Activated naive CD4-positive, alpha-beta T cell treated with anti-CD3 and anti-CD28 coated beads, Interleukin-2, amount 50 U/mL, for 24 hours (primary cell): ENCODE measurements at regions not wholly inside any gene's neighbourhood (a gene's known extent, or its start where the extent isn't known, plus 50 kb on each side); places are given as distances from the start of the nearest gene placed in this dataset.
A peak's percentile ranks its signal among the peaks of the same experiment; 100 is the strongest.

Source experiments
- H3K27ac Mint-ChIP-seq: one replicate; pipeline ENCODE4 v1.8.0; 2021; ENCODE audit warnings: mild to moderate bottlenecking, mixed read lengths
- H3K27me3 Mint-ChIP-seq: one replicate; pipeline ENCODE4 v1.8.0; 2021; ENCODE audit warnings: mixed read lengths
- H3K36me3 Mint-ChIP-seq: one replicate; pipeline ENCODE4 v1.8.0; 2021; ENCODE audit warnings: mixed read lengths
- H3K4me1 Mint-ChIP-seq: one replicate; pipeline ENCODE4 v1.8.0; 2021; ENCODE audit warnings: mixed read lengths
- H3K4me3 Mint-ChIP-seq: one replicate; pipeline ENCODE4 v1.8.0; 2021; ENCODE audit warnings: mild to moderate bottlenecking, mixed read lengths
- H3K9me3 Mint-ChIP-seq: one replicate; pipeline ENCODE4 v1.8.0; 2021; ENCODE audit warnings: mixed read lengths

DNA sequence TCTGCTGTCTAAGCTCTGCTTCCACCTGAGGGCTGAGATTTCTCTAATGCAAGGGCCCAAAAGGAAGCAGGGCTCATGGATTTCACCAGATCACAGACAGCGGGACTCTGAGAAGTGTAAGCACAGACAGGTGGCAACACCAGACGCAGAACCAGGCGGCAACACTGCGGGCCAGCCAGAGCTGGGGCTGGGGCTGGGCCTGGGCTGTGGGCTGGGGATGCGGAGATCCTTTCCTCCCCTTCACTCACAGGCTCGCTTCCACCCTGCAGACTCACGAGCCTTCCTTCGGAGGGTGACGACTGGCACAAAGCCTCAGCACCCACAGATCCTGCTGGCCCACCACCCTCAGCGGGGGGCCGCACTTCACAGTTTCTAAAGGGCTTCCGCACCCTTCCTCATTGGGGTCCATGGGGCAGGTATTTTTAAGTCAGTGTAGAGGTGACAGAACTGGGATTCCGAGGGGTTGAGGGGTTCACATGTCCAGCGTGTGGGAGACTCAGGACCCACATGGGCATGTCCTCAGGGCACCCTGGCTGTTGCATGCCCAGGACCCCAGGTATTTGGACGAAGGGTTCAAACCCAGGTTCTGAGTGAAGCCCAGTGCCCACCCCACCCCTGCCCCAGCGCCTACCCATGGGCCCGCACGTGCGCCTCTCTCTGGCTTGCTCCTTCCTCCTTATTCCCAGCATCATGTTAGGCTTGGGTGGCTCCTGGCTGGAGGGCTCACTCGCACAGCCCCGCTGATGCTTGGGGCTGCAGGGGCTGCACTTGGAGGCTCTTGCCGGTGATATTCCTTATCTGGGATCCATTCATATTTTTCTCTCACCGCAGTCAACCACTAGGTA lies 137.3 kb upstream of the GPR12 start:
- H3K9me3 Mint-ChIP-seq: no peaks in the 10 kb centered on the region
- H3K4me1 Mint-ChIP-seq: no peaks in the 10 kb centered on the region
- no peak overlapping the region for H3K4me3 Mint-ChIP-seq
- H3K27ac Mint-ChIP-seq: no peak overlapping the region
- peaks cover 17% of the 10 kb centered on the region for H3K27me3 Mint-ChIP-seq
- no peaks in the 10 kb centered on the region for H3K36me3 Mint-ChIP-seq

DNA sequence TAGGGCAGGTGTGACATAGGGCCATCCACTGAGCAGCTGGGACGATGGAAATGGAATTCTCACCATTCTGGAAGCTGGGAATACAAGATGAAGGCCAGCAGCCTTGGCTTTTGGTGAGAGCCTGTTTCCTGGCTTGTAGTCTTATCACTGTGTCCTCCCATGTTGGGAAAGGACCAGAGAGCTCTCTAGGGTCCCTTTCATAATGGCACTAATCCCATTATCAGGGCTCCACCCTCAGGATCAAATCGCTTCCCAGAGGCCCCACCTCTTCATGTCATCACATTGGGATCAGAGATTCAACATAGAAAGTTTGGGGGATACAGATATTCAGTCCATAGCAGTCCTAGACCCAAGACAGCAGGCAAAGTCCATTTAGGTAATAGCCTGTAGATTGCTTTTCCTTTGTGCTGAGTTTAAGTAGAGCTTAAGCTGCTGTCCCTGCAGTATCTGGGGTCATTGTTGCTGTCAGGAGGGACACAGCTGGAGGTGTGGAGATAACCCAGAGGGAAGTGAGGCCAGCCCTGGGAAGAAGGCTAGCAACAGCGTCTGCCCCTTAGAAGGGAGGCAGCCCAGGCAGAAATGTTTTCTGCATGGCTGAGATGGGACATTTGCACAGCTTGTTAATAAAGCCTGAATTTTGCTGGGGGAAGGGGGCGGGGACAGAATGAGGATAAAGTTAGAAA lies 136.5 kb upstream of the GPR12 start:
- Mint-ChIP-seq H3K27me3 (peaks cover 17% of the 10 kb centered on the region), H3K9me3 (no peaks in the 10 kb centered on the region), H3K36me3 (no peaks in the 10 kb centered on the region), H3K27ac (peak overlapping the region; percentile 24), H3K4me3 (no peak overlapping the region), H3K4me1 (no peaks in the 10 kb centered on the region)

GRCh38 chr13:26895808-26896466 lies 135.4 kb upstream of the GPR12 start:
- H3K27ac Mint-ChIP-seq: no peak overlapping the region
- H3K4me3 Mint-ChIP-seq: no peak overlapping the region
- H3K4me1 Mint-ChIP-seq: no peaks in the 10 kb centered on the region
- peaks cover 17% of the 10 kb centered on the region for H3K27me3 Mint-ChIP-seq
- no peaks in the 10 kb centered on the region for H3K36me3 Mint-ChIP-seq
- no peaks in the 10 kb centered on the region for H3K9me3 Mint-ChIP-seq

DNA sequence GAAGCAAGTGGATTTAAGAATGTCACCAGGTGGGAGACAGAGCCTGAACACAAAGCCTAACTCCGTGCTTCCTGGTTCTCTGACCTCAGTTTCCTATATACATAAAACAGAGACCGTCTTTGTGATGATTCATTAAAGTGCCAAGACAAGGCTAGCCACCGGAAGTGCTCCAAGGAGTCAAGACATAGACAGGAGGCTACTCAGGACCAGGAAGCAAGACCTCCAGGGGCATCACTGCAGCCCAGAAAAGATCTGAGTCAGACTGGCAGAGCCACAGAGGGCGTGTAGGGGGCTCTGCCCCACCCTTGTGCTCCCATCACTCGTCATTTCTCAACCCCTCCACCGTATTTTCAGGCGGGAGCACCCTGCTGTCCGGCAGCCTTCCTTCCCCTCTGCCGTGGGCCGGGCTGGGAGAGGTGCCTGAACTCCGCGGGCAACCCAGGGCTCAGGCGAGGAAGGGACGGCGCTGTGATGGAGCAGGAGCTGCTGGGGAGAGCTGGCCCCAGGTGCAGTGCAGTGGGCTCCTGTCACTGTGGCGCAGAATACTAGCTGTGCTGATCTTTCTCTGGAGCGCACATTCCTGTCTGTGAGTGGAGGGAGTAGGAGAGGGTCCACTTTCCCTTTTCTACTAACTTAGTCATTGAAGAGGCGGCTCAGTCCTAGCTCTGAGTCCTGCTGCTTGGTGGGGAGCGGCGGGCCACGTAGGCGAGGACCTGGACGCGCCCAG lies 134.7 kb upstream of the GPR12 start:
- Mint-ChIP-seq H3K27me3 (peaks cover 14% of the 10 kb centered on the region), H3K4me3 (no peak overlapping the region), H3K27ac (no peak overlapping the region), H3K4me1 (no peaks in the 10 kb centered on the region), H3K9me3 (no peaks in the 10 kb centered on the region), H3K36me3 (no peaks in the 10 kb centered on the region)

GRCh38 chr13:26888632-26889031 lies 128.0 kb upstream of the GPR12 start:
- no peaks in the 10 kb centered on the region for H3K36me3 Mint-ChIP-seq
- H3K27me3 Mint-ChIP-seq: peaks cover 12% of the 10 kb centered on the region
- H3K9me3 Mint-ChIP-seq: no peaks in the 10 kb centered on the region
- H3K27ac Mint-ChIP-seq: no peak overlapping the region
- H3K4me1 Mint-ChIP-seq: no peaks in the 10 kb centered on the region
- H3K4me3 Mint-ChIP-seq: no peak overlapping the region

DNA sequence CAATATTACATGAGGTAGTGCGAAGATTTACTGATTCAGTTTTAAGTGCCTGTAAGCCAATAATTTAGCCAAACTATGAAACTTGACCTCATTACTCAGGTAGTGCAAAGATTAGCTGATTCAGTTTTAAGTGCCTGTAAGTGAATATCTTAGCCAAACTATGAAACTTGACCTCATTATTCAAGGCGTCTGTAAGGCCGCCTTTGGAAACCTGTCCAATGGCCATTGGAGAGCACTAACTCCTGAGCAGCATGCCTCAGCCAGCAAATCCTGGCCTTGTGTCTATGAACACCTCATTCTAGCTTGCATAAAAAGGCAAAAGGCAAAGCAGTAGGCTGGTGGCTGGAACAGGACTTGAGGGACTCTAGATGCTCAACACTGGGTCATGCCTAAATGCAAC lies 127.0 kb upstream of the GPR12 start:
- Mint-ChIP-seq H3K9me3 (no peaks in the 10 kb centered on the region), H3K36me3 (no peaks in the 10 kb centered on the region), H3K27ac (no peak overlapping the region), H3K4me3 (no peak overlapping the region), H3K4me1 (no peaks in the 10 kb centered on the region), H3K27me3 (peaks cover 12% of the 10 kb centered on the region)

GRCh38 chr13:26883613-26884257 lies 123.1 kb upstream of the GPR12 start:
- H3K27me3 Mint-ChIP-seq: peaks cover 17% of the 10 kb centered on the region
- no peak overlapping the region for H3K4me3 Mint-ChIP-seq
- no peaks in the 10 kb centered on the region for H3K36me3 Mint-ChIP-seq
- H3K9me3 Mint-ChIP-seq: peaks cover 4% of the 10 kb centered on the region
- no peak overlapping the region for H3K27ac Mint-ChIP-seq
- H3K4me1 Mint-ChIP-seq: no peaks in the 10 kb centered on the region

DNA sequence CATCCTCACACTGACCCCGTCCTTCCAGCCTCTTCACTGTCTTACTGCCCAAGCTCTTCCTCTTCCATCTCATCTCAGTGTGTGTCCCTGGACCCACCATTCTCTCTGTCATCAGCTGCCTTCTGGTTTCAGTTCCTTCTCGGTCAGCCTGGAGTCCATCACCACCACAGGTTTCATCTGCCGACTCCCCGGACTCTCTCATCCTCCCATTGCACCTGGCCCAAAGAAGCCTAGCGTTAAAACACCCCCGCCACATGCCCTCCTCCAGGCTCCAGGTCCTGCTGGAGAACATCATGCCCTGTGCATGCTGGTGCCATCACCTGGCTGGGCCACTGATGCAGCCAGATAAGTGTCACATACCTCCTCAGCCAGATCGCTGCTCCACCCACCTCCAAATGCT lies 122.1 kb upstream of the GPR12 start:
- Mint-ChIP-seq H3K4me1 (no peaks in the 10 kb centered on the region), H3K27me3 (peaks cover 22% of the 10 kb centered on the region), H3K4me3 (no peak overlapping the region), H3K36me3 (no peaks in the 10 kb centered on the region), H3K27ac (no peak overlapping the region), H3K9me3 (peaks cover 4% of the 10 kb centered on the region)

DNA sequence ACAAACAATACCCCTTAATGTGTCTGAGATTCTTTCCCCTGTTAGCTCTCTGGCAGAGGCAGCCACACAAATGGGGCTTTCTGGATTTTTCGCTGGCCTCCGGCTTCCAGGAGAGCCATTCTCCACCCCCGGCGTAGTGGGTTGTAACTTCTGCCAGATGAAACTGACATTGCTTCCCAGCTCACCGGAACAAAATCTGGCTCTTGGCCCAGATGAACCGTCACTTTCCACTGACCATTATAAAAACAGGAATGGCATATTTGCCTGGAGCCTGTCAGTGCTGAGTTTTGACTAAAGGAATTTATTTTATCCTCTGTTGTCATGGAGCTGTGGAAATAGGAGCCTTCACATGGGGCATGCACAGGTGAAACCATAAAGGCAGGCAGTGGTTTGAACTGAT lies 120.6 kb upstream of the GPR12 start:
- peaks cover 8% of the 10 kb centered on the region for H3K9me3 Mint-ChIP-seq
- no peak overlapping the region for H3K4me3 Mint-ChIP-seq
- H3K36me3 Mint-ChIP-seq: peaks cover 2% of the 10 kb centered on the region
- no peaks in the 10 kb centered on the region for H3K4me1 Mint-ChIP-seq
- peaks cover 21% of the 10 kb centered on the region for H3K27me3 Mint-ChIP-seq
- no peak overlapping the region for H3K27ac Mint-ChIP-seq

GRCh38 chr13:26880735-26881134 lies 120.1 kb upstream of the GPR12 start:
- H3K4me3 Mint-ChIP-seq: no peak overlapping the region
- no peak overlapping the region for H3K27ac Mint-ChIP-seq
- H3K4me1 Mint-ChIP-seq: no peaks in the 10 kb centered on the region
- peaks cover 11% of the 10 kb centered on the region for H3K9me3 Mint-ChIP-seq
- H3K36me3 Mint-ChIP-seq: peaks cover 2% of the 10 kb centered on the region
- peaks cover 16% of the 10 kb centered on the region for H3K27me3 Mint-ChIP-seq

GRCh38 chr13:26878438-26878837 lies 117.9 kb upstream of the GPR12 start:
- no peaks in the 10 kb centered on the region for H3K4me1 Mint-ChIP-seq
- H3K9me3 Mint-ChIP-seq: peaks cover 11% of the 10 kb centered on the region
- H3K27ac Mint-ChIP-seq: no peak overlapping the region
- H3K27me3 Mint-ChIP-seq: peaks cover 10% of the 10 kb centered on the region
- H3K36me3 Mint-ChIP-seq: peaks cover 2% of the 10 kb centered on the region
- no peak overlapping the region for H3K4me3 Mint-ChIP-seq

- Mint-ChIP-seq H3K4me1 (no peaks in the 10 kb centered on the region), H3K27me3 (peaks cover 11% of the 10 kb centered on the region), H3K4me3 (no peak overlapping the region), H3K36me3 (peaks cover 2% of the 10 kb centered on the region), H3K27ac (no peak overlapping the region), H3K9me3 (peaks cover 7% of the 10 kb centered on the region)
These were observed 112.8 kb upstream of the GPR12 start for GRCh38 chr13:26873386-26873698.

DNA sequence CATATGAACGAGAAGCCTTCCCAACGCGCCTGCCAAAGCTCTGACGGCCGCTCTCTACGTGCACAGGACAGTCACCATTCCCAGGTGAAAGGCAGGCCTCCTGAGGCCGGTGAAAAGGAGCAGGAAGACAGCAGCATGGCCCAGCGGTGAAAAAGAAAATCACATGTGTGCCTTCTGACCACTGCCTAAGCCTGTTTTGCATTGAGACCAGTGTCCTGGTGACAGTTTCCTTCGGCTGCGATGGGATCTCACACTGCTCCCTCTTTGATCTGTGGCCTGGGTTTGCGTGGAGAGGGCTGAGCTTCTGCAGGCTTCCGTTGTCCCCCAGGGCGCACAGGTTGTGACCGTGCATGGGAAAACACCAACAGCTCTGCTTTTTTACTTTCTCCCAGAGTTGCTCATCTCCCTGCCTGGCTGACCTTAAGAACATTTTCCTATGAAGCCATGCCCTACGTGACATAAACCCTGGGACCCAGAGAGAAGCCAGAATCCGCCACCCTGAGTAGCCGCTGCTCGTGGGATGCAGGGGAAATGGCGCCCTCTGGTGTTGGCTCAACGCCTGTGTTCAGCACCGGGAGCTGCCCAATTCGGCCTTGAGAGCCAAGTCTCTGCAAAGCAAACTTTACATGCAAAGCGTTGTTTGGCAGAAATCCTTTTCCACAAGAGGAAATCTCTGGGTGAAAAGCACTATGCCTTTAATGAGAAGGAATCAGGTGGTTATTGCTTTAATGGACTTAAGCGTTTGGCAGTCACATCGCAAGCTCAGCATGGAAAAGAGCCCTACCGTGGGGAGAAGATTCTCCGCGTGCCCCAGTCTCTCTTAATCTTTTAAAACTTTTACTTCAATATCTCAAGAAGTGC lies 112.2 kb upstream of the GPR12 start:
- Mint-ChIP-seq H3K4me3 (no peak overlapping the region), H3K27me3 (peaks cover 6% of the 10 kb centered on the region), H3K9me3 (peaks cover 7% of the 10 kb centered on the region), H3K27ac (no peak overlapping the region), H3K36me3 (peaks cover 2% of the 10 kb centered on the region), H3K4me1 (no peaks in the 10 kb centered on the region)

DNA sequence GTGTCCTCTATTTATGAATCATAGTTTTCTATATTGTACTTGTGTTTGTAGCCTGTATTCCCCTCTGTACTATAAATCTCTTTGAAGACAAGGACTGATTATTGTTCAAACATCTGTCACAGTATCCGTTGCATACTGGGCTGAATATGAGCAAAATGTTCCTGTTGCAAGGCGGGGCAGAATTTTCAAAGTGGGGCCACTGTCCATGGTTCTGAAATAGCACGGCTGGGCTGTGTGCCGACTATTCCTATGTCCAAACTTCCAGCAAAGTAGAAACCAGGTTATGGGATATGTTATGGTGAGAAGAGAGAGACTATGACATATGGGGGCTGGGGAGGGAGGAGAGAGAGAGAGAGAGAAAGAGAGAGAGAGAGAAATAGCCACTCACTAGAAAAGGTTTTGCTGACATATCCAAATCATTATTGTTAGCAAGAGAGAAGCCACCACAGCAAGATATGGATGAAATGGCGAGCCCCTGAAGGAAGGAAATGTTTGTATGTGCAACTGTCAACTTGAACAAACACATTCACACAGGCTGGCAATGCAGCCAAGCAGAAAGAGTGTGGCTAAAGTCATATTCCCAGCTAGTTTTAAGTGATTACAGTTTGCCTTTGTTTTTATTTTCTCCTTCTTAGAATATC lies 107.0 kb upstream of the GPR12 start:
- Mint-ChIP-seq H3K27ac (no peak overlapping the region), H3K27me3 (peaks cover 2% of the 10 kb centered on the region), H3K36me3 (no peaks in the 10 kb centered on the region), H3K4me3 (no peak overlapping the region), H3K9me3 (no peaks in the 10 kb centered on the region), H3K4me1 (no peaks in the 10 kb centered on the region)
